T47D (cell line): ENCODE measurements at regions not wholly inside any gene's neighbourhood (a gene's known extent, or its start where the extent isn't known, plus 50 kb on each side); places are given as distances from the start of the nearest gene placed in this dataset.

Experiments used
- DNase-seq, 2 experiments: peaks; one replicate each; pipeline versions ENCODE4 v3.0.0 to v3.0.0-alpha.2; 2011 to 2012; ENCODE audit warnings: low read depth in 1 of 2, low spot score in 1 of 2
- JUND ChIP-seq: IDR thresholded peaks from 2 replicates; pipeline ENCODE4 v1.6.1; 2012; ENCODE audit warnings: low read depth
- in situ Hi-C: cut with HindIII; loops from 2 replicates; pipeline ENCODE4 v1.10.0; 2016; ENCODE audit warnings: low sequenced_read_pairs, low pct_unique_long_range_greater_than_20kb

DNA sequence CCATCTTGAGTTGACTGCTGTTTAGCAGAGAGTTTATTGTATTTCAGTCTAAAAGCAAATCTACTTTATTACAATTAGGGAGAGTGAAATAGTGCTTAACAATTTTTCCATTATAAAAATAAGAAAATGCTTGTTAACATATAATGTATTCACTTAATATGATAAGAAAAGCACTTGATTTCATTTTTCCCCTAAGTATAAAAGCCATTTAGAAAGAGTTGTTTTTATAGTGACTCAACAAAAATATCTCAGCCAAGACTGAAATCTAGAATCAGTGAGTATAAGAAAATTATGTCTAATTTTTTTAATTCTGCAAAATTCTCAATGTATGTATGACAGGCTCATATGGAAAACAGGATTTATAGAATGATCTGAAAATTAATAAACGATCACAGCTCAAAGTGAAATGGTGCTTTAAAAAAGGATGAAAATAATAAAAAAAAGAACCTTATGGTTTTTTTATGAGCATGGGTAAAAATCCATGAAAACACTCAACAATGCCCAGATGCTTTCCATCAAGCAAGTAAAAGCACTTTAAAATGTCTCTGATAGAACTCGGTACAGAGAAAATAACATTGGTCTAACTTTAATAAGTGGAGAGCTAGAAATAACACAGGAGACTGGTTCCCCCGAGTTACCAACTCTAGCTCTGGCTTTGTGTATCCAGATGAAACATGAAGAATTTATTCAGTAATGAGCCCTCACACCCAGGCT, 1057.8 kb upstream of the WWC1 start:
- no peak for DNase-seq
- in situ Hi-C loops = no loop called here
- TF ChIP-seq JUND = no peak

DNA sequence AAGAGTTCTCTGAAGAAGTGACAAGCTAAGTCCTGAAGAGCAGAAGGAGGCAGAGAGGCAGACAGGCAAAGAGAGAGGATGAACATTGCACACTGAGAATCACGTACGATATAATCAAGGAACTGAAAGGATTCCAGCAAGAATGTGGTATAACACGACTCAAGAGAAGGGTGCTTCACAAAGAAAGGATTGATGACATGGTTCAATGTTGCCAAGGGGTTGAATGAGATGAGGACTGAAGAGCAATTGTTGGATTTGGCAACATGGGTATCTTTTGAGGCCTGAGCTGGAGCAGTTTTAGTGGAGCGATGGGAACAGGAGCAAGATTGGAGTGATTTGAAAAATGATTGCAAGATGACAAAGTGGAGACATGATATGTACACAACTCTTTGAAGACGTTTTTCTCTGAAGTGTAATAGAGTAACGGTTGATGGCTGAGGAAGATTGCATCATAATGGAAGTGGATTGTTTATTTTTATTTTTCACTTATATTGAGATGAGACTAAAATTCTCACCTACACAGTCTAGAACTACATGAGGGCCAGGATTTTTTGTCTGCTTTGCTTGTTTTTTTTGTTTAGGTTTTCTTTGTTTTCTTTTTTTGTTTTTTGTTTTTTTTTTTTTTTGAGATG, 1049.9 kb upstream of the WWC1 start:
- in situ Hi-C loops = no loop called here
- no peak for DNase-seq
- TF ChIP-seq JUND = no peak

DNA sequence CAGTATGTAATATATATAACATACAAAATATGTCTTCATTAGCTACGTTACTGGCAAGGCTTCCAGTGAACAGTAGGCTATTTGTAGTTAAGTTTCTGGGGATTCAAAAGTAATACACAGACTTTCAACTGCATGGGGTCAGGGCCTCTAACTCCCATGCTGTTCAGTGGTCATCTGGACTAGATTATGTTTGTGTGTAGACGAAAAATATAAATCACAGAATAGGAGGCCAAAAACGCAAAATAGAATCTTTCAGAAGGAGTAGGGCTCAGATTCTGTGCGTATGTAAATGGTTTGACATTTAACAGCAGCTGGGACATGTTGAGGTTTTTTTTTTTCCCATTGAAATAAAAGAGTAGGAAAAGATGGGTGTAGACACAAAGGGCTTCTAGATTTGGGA, 1048.7 kb upstream of the WWC1 start:
- DNase-seq = no peak
- in situ Hi-C loops = no loop called here
- no peak for TF ChIP-seq JUND

GRCh38 chr5:167243463-167243862, 1048.0 kb upstream of the WWC1 start:
- no peak for TF ChIP-seq JUND
- in situ Hi-C loops = no loop called here
- no peak for DNase-seq

- in situ Hi-C loops = no loop called here
- peak in 1 of 2 experiments; percentile 72 for DNase-seq
Observed at GRCh38 chr5:167244583-167244982, 1046.9 kb upstream of the WWC1 start.

DNA sequence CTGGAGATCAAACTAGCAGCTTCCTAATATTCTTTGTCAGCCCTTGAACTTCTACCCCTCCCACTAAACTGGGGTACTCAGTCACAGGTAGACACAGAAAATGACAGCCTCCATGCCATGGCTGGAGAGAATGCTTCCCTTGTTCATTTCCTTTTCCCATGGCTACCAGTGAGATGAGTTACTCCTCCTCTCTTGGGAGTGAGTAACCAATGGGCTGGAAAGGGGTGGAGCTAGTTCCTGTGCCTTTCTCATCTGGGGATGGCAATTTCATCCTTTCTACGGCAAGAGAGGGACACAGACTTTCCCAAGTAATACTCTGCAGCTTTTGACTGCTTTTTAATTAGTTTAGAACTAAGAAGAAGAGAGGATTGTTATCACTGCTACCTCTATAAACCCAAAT, 1045.6 kb upstream of the WWC1 start:
- peak in 1 of 2 experiments; percentile 64 for DNase-seq
- in situ Hi-C loops = no loop called here
- no peak for TF ChIP-seq JUND

More at GRCh38 chr5:167244583-167244982, 1046.9 kb upstream of the WWC1 start:
- no peak for TF ChIP-seq JUND

DNA sequence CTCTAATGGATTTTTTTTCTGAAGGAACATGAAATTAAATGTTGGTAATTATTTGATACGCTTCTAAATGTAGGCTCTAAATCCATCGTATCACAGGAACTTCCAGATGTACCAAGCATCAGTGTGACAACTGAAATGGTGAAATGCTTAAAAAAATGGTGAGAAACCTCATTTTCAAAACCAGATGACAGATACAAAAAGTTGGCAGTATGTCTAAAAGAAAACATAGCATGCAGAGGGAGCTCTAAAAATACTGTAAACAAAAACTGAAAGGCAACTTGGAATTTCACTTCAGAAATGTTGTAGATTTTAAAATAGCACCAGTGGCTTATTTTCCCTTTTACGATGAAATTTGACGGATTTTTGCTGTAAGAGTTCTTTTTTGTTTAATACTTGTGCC, 1043.6 kb upstream of the WWC1 start:
- DNase-seq = no peak
- in situ Hi-C loops = no loop called here
- no peak for TF ChIP-seq JUND

DNA sequence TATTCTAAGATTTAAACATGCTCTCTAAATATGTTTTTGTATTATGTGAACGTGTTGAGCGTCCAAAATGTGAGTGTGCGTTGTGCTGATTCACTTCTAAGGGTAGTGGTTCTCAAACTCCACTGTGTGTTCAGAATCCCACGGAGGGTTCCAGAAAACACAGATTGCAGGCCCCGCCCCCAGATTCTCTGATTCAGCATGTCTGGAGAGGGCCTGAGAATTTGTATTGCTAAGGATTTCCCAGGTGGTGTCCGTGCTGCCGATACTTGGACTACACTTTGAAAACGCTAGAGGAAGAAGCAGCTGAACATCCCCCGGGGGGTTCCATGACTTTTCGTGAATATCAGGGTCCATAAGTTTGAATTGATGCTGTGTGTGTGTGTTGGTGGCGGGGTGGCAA, 1043.2 kb upstream of the WWC1 start:
- in situ Hi-C loops = no loop called here
- TF ChIP-seq JUND = no peak
- no peak for DNase-seq

DNA sequence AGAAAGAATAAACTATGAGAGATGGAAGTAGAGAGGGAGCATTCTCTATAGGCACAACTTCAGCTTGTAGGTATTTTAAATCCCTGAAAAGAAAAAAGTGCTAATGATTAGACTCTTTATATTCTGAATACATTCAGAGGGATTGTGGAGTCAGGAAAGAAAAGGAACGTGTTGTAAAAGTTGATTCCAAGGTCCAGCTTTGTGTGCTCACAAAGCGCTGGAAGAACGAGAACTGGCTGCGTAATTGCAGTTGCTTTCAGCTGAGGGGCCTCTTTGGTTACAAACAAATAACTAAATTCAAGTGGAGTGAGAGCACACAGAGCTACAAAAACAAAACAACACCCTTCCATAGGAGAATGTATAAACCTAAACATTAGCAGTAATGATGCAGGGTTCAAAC, 1040.4 kb upstream of the WWC1 start:
- DNase-seq = no peak
- in situ Hi-C loops = no loop called here
- TF ChIP-seq JUND = no peak

DNA sequence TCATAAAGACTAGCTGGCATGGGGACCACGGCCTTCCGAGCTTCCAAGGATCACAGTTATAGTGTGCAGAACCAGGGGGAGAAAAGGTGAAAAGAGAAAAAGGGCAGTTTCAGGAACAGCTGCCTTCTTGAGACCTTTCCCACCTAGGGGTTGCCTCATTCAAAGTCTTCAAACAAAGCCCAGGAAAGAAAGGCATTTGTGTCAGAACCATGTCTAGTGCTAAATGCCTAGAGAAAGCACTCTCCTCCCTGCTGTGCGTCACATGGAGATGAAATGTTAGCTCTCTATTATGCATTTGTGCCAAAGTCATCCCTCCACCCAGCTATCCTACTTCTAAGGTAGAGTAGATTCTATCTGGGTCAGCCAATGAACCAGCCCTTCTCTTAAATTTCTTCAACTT, 1037.3 kb upstream of the WWC1 start:
- no peak for TF ChIP-seq JUND
- no peak for DNase-seq
- in situ Hi-C loops = no loop called here

DNA sequence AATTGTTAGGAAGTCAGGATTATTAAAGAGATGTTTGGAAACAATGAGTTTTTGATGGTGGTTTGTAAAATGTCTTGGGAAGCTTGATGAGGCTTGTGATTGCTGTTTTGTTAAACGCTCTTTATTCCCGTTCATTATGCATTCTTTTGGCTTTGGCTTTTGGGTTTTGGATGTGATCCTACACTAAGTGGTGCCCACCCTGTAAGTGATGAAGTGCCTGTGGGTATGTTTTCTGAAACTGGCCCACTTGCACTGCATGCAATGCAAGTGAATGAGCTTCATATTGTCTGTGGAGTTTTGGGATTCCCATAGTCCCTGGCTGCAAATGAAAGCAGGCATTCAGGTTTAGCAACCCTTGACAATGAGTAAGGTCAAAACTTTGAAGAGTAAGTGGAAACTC, 1035.5 kb upstream of the WWC1 start:
- in situ Hi-C loops = no loop called here
- peak in 1 of 2 experiments; percentile 20 for DNase-seq
- TF ChIP-seq JUND = no peak

GRCh38 chr5:167259806-167260205, 1031.6 kb upstream of the WWC1 start:
- no peak for TF ChIP-seq JUND
- in situ Hi-C loops = no loop called here
- no peak for DNase-seq

DNA sequence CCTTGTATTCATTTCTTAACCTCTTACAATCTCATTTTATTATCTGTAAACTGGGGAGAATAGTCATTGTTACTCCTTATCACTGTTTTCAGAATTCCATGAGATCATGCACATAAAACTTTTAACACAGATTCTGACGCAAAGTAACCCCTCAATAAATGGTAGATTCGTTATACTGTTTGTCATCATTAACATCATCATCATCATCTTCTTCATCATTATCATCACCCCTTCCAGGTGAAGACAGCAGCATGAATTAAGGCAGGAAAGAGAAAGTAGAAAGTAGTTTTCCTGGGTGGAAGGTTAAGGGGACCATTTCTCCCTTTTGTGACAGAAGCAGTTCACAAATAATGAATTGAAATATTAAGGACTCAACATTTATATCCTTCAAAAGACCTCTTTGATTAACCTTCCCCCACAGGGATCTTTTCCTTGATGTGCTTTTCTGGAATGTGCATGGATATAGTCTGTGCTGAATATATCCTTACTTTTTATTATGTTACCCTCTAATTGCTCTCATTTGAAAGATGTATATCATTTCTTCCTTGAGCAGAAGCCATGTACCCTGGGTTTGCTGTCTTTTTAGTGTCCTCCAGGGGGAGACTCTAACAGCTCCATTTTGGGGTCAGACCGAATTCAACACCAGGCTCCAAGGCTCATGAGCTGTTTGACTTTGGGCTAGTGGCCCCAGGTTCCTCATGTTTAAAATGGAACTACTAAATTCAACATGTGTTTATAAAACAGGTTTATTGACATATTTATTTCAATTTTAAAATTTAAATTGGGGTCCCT, 1029.9 kb upstream of the WWC1 start:
- peak in 1 of 2 experiments; percentile 47 for DNase-seq
- no peak for TF ChIP-seq JUND
- in situ Hi-C loops = no loop called here

- no peak for DNase-seq
- in situ Hi-C loops = no loop called here
- no peak for TF ChIP-seq JUND
Observed at GRCh38 chr5:167263185-167263584, 1028.3 kb upstream of the WWC1 start.
